ENCODE measurements at regions not wholly inside any gene's neighbourhood (a gene's known extent, or its start where the extent isn't known, plus 50 kb on each side); places are given as distances from the start of the nearest gene placed in this dataset.

DNA sequence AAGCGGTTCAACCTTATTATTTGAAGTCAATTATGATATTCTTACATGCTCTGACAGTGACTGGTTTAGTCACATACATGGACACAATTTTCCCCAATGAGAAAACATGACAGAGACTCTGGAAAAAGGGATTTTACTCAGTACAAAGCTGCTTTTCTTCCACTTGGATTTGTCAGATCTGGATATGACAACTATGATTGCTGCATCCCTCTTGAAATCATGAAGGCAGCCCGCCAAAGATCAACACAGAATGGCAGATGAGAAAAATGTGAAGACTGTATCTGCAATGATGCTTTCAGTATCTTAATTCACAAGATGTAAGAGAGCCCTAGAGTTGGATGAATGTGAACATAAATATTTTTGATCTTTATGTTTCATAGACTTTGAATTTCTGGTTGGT is 439.6 kb downstream of the CDH8 start:
- TF ChIP-seq ZNF239 (CRISPR knock-in tag; IDR thresholded peaks at IDR 0.05) (no peak), CREB1 (IDR thresholded peaks at IDR 0.05) (no peak), CREB1 (CRISPR knock-in tag; IDR thresholded peaks at IDR 0.05) (no peak), SAFB (IDR thresholded peaks at IDR 0.05; ENCODE audit: borderline replicate concordance, low read depth, low read length) (no peak), TAF15 (IDR thresholded peaks at IDR 0.05; ENCODE audit: low read depth, low read length) (no peak), MCM3 (IDR thresholded peaks at IDR 0.05) (no peak), ZBTB17 (CRISPR knock-in tag; IDR thresholded peaks at IDR 0.05) (no peak)
- TF ChIP-seq, protein P1, sequence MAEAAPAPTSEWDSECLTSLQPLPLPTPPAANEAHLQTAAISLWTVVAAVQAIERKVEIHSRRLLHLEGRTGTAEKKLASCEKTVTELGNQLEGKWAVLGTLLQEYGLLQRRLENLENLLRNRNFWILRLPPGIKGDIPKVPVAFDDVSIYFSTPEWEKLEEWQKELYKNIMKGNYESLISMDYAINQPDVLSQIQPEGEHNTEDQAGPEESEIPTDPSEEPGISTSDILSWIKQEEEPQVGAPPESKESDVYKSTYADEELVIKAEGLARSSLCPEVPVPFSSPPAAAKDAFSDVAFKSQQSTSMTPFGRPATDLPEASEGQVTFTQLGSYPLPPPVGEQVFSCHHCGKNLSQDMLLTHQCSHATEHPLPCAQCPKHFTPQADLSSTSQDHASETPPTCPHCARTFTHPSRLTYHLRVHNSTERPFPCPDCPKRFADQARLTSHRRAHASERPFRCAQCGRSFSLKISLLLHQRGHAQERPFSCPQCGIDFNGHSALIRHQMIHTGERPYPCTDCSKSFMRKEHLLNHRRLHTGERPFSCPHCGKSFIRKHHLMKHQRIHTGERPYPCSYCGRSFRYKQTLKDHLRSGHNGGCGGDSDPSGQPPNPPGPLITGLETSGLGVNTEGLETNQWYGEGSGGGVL (CRISPR knock-in tag; IDR thresholded peaks at IDR 0.05) = no peak
- TF ChIP-seq, protein P2, sequence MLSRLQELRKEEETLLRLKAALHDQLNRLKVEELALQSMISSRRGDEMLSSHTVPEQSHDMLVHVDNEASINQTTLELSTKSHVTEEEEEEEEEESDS (CRISPR knock-in tag; IDR thresholded peaks at IDR 0.05) = no peak
- BruUV-seq (replicated peaks) = no TSS peak
- no peak for DNase-seq (ENCODE audit: extremely low read depth in 1 of 4, low spot score in 3 of 4)
- intact Hi-C loops (cut with micrococcal nuclease) = no loop called here
- no peaks in the 10 kb centered on the region for H4K20me1 ChIP-seq (replicated peaks; ENCODE audit: control insufficient read depth, insufficient read depth, low read length)
- no peaks in the 10 kb centered on the region for H3K9me1 ChIP-seq (ENCODE audit: control insufficient read depth, insufficient read depth, low read length)
- no peaks in the 10 kb centered on the region for H3K27me3 ChIP-seq (ENCODE audit: control insufficient read depth in 2 of 2, insufficient read depth in 2 of 2, low read length in 2 of 2)
- H3K79me2 ChIP-seq (ENCODE audit: control insufficient read depth, insufficient read depth, low read length) = no peaks in the 10 kb centered on the region
- no peak overlapping the region for H3K9ac ChIP-seq (ENCODE audit: insufficient read depth in 1 of 2, low read depth in 2 of 2, low read length in 2 of 2)
- ChIA-PET CTCF (ENCODE audit: low intra/inter-chr PET ratio) (no interaction called here), POLR2A (no interaction called here)
- no peak for FAIRE-seq
- H2AFZ ChIP-seq (ENCODE audit: low read depth, low read length) = no peak overlapping the region
- H3K4me1 ChIP-seq (replicated peaks in 1 of 2; ENCODE audit: control insufficient read depth in 2 of 2, insufficient read depth in 2 of 2, low read length in 2 of 2) = no peaks in the 10 kb centered on the region
- no peak for ATAC-seq
- in situ Hi-C loops (cut with MboI) = no loop called here
- 0% methylated on average over 2 of the region's 2 CpGs for WGBS (ENCODE audit: insufficient coverage, low coverage, missing lambda C conversion rate)
- no peak overlapping the region for H3K27ac ChIP-seq (ENCODE audit: extremely low read depth, low read depth, low read length)
- 0 out of 2 replicates have a peak, but pooled peaks cover 1% of the 10 kb centered on the region for H3K9me3 ChIP-seq (replicated peaks; ENCODE audit: control insufficient read depth, insufficient read depth, low read depth, low read length)
- H3K36me3 ChIP-seq (ENCODE audit: control insufficient read depth, insufficient read depth, low read length) = no peaks in the 10 kb centered on the region
- H3K4me2 ChIP-seq (ENCODE audit: insufficient read depth, low read length) = no peak overlapping the region
- H3K4me3 ChIP-seq = no peak overlapping the region
